ENCODE measurements at regions not wholly inside any gene's neighbourhood (a gene's known extent, or its start where the extent isn't known, plus 50 kb on each side); places are given as distances from the start of the nearest gene placed in this dataset.

GRCh38 chr9:73023025-73023541 is 70.2 kb upstream of the ALDH1A1 start:
- Histone ChIP-seq H3K4me3 (no peak overlapping the region), H3K36me3 (no peaks in the 10 kb centered on the region), H3K27ac (no peak overlapping the region), H3K9me3 (no peaks in the 10 kb centered on the region), H3K4me1 (ENCODE audit: insufficient read depth) (peaks cover 1% of the 10 kb centered on the region), H3K27me3 (no peaks in the 10 kb centered on the region)
- DNase-seq: peak; percentile 39 to 67 (median 54)
- 29 to 33% (median 30%) methylated on average over 7 of the region's 7 CpGs for WGBS, 3 donors
- intact Hi-C loops (cut with DNase I): loop anchor here in 3 of 4 donors (10.0 kb wide), 3 partner anchors 62 to 168 kb away; no protein-coding TSS in a partner anchor
- no peak for TF ChIP-seq EP300 (IDR thresholded peaks at IDR 0.05)
- peak; percentile 47 to 79 (median 78) for TF ChIP-seq CTCF (IDR thresholded peaks at IDR 0.05)

GRCh38 chr9:73022353-73022752 is 69.5 kb upstream of the ALDH1A1 start:
- H3K36me3 ChIP-seq: no peaks in the 10 kb centered on the region
- H3K4me1 ChIP-seq (ENCODE audit: insufficient read depth): peaks cover 1% of the 10 kb centered on the region
- DNase-seq: no peak
- H3K27ac ChIP-seq: no peak overlapping the region
- WGBS, 3 donors: 25 to 32% (median 31%) methylated on average over 2 of the region's 2 CpGs
- H3K9me3 ChIP-seq: no peaks in the 10 kb centered on the region
- intact Hi-C loops (cut with DNase I): loop anchor here in 3 of 4 donors (10.0 kb wide), 3 partner anchors 62 to 168 kb away; no protein-coding TSS in a partner anchor
- TF ChIP-seq POLR2A (IDR thresholded peaks at IDR 0.05) (no peak), EP300 (IDR thresholded peaks at IDR 0.05) (no peak), CTCF (IDR thresholded peaks at IDR 0.05) (no peak)
- H3K27me3 ChIP-seq: no peaks in the 10 kb centered on the region
- no peak overlapping the region for H3K4me3 ChIP-seq

- no peak for DNase-seq
- no peak overlapping the region for H3K4me3 ChIP-seq
- H3K9me3 ChIP-seq: no peaks in the 10 kb centered on the region
- no peaks in the 10 kb centered on the region for H3K27me3 ChIP-seq
- TF ChIP-seq EP300 (IDR thresholded peaks at IDR 0.05): no peak
- no peak for TF ChIP-seq POLR2A (IDR thresholded peaks at IDR 0.05)
- no peak for TF ChIP-seq CTCF (IDR thresholded peaks at IDR 0.05)
- no peak overlapping the region for H3K27ac ChIP-seq
- H3K36me3 ChIP-seq: no peaks in the 10 kb centered on the region
- intact Hi-C loops (cut with DNase I): loop anchor here in 3 of 4 donors (10.0 kb wide), 3 partner anchors 64 to 166 kb away; no protein-coding TSS in a partner anchor
- peaks cover 1% of the 10 kb centered on the region for H3K4me1 ChIP-seq (ENCODE audit: insufficient read depth)
- WGBS, 3 donors: 72 to 85% (median 73%) methylated on average over 3 of the region's 3 CpGs
Measured at GRCh38 chr9:73020877-73021276, 68.0 kb upstream of the ALDH1A1 start.

GRCh38 chr9:73014011-73014410 is 61.2 kb upstream of the ALDH1A1 start:
- TF ChIP-seq EP300 (IDR thresholded peaks at IDR 0.05) (no peak), CTCF (IDR thresholded peaks at IDR 0.05) (no peak)
- intact Hi-C loops (cut with DNase I): loop anchor here in 1 of 4 donors (10.0 kb wide), 1 partner anchor 59 kb away; the partner anchor contains the start of gene ALDH1A1

More at GRCh38 chr9:73014011-73014410, 61.2 kb upstream of the ALDH1A1 start:
- Histone ChIP-seq H3K36me3 (no peaks in the 10 kb centered on the region), H3K27ac (no peak overlapping the region), H3K27me3 (no peaks in the 10 kb centered on the region), H3K4me3 (no peak overlapping the region), H3K9me3 (no peaks in the 10 kb centered on the region), H3K4me1 (ENCODE audit: insufficient read depth) (no peaks in the 10 kb centered on the region)
- no peak for DNase-seq

Measured in ovary (tissue), 7 donors.